ENCODE measurements at regions not wholly inside any gene's neighbourhood (a gene's known extent, or its start where the extent isn't known, plus 50 kb on each side); places are given as distances from the start of the nearest gene placed in this dataset.

DNA sequence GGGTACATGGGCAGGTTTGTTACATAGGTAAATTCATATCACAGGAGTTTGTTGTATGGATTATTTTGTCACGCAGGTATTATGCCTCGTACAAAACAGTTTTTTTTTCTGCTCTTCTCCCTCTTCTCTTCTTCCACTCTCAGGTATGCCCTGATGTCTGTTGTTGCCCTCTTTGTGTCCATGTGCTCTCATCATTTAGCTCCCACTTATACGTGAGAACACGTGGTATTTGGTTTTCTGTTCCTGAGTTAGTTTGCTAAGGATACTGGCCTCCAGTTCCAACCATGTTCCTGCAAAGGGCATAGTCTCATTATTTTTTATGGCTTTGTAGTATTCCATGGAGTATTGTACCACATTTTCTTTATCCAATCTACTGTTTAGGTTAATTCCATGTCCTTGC lies 65.7 kb downstream of the UNC5CL start:
- no peak for DNase-seq

- DNase-seq: no peak
Measured at GRCh38 chr6:40972814-40973213, 66.2 kb downstream of the UNC5CL start.

DNA sequence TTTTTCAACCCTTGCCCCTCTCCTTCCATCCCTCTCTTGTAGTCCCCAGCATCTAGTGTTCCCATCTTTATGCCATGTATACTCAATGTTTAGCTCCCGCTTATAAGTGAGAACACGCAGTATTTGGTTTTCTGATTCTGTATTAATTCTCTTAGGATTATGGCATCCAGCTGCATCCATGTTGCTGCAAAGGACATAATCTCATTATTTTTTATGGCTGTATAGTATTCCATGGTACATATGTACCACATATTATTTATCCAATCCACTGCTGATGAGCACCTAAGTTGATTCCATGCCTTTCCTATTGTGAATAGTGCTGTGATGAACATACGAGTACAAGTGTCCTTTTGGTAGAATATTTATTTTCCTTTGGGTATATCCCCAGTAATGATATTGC lies 66.8 kb downstream of the UNC5CL start:
- DNase-seq: no peak

DNA sequence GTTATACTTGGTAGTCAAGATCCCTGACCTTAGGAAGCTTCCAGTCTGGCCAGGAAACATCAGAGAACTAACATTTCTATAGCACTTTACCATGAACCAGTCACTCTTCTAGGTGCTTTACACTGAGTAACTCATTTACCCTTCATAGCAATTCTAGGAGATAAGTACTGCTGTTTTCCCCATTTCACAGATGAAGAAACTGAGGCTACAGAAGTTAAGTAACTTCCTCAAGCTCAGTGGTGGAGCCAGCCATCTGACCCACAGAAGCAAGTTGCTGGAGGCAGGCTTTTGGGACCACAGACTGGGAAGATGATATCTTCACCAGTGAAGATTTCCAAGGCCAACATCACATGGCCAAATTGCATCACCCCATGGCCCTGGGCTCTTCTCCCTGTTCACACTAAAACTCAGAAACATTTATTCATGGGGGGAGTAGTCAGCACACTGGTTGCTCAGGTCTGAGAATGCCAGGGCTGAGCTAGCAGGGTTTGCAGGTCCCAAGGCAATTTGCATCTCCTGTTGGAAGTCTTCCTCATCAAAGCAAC lies 70.3 kb downstream of the UNC5CL start:
- DNase-seq: no peak

- DNase-seq: no peak
Measured at GRCh38 chr6:40966860-40967259, 72.2 kb downstream of the UNC5CL start.

DNA sequence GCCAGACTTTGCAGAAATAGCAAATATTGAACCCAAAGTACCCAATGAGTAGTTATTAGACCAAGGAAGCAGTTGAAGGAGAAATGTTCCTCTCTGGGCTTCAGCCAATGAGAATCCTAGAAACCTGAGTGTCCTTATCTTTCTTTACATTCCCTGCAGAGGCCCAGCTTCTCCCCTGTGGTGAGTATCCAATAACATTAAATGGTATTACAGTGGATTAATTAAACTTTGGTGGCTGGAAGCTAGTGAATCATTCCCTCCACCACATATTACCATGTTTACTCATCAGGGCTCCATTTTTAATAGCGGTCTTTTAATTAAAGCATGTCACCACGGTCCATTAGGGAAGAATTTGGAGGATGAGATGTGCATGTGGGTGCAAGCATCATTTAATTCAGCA lies 74.0 kb downstream of the UNC5CL start:
- DNase-seq: no peak

DNA sequence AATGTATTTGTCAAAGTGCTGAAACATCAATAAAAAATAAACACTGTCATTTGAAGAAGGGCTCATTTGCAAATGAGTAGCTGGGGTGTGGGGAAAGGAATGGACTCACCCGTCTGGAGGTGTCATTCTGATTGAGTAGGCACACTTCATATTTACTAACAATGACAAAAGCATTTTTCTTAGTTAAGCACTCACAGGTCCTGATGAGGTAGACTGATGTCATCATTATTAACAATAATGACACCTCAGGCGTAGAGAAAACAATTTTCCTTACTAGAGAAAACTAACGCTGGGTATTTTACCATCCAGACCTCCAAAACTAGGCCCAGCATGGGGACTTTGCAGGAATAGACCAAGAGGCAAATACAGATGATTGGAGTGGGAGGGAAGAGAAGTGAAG lies 76.0 kb downstream of the UNC5CL start:
- DNase-seq: no peak

- peak; percentile 58 to 69 (median 68) for DNase-seq
Measured at GRCh38 chr6:40962241-40962640, 76.8 kb downstream of the UNC5CL start.

- DNase-seq: no peak
Measured at GRCh38 chr6:40961831-40962230, 77.2 kb downstream of the UNC5CL start.

DNA sequence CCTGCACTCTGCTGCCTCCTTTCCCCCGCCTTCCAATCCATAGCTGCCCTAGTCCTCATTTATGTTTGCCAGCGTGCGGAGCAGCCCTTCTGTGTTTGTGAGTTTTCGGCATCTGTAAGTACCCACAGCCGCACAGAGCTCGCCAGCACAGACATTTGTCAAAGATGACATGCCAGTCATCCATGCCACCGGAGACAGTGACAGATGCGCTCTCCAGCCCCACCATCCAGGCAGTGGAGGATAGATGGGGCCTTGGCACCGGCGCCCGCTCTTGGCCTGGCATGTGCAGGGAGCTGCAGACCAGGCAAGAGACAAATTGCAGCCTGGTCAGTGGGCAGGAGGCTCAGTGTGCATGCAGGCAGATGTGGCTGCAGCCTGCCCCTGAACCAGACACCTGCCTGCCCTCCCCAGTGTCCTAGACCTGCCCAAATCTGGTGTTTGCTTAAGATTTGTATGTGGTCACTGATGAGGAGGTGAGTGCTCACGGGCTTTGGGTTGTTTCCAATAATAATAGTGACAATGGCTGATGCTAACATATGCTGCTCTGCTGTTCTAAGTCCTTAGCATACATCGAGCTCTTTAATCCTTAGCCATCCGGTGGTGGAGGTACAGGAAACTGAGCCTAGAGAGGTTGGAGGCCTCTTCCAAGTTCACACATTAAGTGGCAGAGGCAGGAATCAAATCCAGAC lies 78.1 kb downstream of the UNC5CL start:
- DNase-seq: no peak

- no peak for DNase-seq
Measured at GRCh38 chr6:40959781-40960327, 79.2 kb downstream of the UNC5CL start.

GRCh38 chr6:40958738-40959137 lies 80.3 kb downstream of the UNC5CL start:
- no peak for DNase-seq

DNA sequence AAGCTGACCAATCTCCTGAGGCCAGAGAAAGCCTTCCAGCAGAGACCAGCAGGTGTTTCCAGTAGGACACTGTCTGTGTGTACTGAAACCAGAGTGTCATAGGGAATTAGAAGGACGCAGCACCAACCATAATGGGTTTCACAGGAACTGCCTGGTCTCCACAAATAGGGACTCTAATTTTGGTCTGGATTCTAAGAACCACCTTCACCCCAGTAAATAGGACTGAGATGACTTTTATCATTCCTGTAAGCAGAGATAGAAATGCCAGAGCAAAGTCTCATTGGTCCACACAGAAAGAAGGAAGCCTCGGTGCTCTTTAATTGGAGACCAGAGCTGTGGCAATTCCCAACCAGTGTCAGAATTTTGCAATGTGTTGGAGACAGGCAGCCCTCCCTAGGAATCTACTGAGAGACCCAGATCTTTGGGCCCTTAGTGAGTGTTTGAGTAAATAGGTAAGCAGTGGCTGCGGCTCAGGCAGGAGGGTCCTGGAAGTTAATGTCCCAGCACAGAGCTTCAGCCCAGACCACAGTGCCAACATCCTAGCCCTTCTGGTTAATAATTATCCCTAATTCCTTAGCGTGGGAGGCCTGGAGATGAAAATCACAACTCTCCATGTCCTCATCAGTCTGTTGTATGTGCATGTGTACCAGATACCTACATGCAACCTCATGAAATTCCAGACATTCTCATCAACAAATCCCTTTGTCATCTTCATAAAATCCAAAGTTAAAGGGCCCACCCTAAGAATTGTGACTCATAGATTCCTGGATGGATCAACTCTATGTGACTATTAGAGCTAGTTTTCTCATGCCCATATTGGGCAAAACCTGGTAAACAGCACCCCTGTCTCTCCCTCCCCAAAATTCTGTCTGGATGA lies 81.2 kb downstream of the UNC5CL start:
- no peak for DNase-seq

DNA sequence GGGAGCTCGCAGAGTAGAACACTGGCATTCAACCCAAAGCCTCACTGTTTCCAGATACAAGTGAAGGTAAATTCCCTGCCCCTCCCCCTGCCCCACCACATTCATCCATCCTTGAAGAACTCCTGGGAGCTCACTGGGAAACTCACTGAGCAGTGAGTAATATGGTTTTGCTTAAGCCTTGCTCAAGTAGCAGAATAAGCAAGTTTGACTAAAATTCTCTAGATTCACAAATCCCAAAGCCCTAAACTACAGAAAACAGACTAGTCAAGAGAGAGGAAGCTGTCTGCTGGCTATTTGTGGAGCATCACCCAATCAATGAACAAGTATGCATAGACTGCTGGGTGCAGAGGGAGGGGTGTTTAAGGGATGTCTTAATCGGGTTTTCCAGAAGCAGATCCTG lies 82.1 kb downstream of the UNC5CL start:
- DNase-seq: no peak

DNA sequence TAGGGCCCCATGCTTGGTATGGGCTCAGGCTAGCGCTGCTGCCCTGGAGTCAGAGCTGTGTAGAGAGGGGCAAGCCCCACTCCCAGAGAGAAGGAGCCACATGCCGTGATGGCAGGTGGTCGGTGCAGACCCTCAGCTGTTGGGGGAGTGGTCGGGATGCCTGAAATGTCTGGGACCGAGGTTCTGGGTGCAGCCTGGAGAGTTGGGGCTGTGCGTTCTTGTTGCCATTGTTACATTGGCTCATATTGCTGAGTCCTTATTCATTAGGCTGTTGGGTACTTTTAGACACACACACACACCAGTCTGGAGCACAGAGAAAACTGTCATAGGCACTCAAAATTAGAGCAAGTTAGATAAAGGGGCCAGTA lies 83.9 kb downstream of the UNC5CL start:
- DNase-seq: no peak

DNA sequence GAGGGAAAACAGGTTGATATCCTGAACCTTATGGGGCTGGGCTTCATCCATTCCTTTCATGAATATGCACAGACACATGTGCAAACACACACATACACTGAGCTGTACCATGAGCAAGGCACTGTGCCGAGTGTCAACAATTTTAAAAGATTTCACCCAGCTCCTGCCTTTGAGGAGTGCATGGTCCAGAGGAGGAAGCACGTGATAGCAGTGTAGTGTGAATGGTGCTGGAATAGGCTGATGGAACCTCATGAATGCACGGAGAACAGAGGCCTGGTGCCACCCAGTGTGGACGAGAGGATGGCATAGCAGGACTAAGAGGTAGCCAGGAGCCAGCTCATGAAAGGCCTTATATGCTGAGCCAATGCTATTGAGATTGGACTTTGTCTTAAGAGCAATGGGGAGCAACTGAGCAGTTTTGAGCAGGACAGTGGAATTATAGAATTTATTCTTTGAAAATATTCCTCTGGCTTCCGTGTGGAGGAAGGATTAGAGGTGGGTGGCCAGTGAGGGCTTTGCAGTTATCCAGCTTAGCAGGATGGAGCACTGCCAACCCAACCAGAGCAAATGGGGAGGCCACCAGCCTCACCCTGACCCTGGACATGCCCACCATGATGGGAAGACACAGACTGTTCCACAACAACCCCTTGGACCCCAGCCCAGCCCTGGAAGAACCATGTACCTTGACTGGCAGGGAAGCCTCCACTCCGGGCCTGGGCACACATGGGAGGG lies 84.4 kb downstream of the UNC5CL start:
- DNase-seq: no peak

- DNase-seq: no peak
Measured at GRCh38 chr6:40953486-40953885, 85.5 kb downstream of the UNC5CL start.

GRCh38 chr6:40950986-40951698 lies 87.9 kb downstream of the UNC5CL start:
- DNase-seq: no peak

DNA sequence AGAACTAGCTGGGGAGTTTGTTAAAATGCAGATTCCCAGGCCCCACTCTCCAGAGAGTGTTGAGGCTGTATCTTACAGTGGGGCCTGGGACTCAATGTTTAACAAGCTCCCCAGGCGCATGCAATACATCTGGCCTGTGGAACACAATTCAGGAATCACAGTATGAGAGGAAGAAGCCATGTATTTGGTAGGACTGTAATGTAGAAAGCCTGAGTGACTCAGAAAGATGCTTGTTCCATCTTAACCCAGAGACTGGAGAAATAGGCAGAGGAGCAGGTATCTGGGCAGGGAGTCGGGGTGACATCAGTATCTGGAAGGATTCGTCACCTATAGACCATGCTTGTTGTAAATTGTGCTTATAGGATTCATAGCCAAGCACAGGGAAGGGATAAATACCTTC lies 90.5 kb downstream of the UNC5CL start:
- DNase-seq: no peak

DNA sequence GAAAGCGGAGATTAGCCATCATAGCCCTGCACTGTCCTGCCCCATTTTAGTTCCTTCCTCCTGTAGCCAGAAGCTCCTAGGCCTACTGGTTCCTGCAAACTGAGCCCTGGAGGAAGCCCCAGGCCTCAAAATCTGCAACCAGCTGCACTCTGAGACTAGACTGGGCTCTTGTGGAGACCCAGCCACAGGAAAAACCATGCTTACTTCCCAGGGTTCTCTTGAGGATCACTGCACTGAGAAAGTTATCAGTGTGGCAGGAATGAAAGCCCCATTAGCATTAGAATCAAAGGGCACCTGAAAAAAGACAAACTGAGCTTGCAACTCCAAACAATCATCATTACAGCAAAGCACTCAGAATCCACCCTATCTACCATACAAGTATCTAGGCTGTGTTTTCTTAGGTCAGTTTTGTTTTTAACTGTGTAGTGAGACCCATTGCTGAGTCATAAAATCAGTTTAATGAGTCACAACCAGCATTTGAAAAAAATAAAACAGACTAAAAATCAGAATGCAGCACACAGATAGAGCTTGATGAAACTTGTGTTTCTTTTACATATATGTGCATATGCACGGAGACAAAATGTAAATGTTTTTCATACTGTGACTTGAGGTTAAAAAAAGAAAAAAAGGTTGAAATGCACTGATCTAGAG lies 91.0 kb downstream of the UNC5CL start:
- DNase-seq: peak in 2 of 3 donors; percentile 19 to 21

GRCh38 chr6:40946738-40947301 lies 92.2 kb downstream of the UNC5CL start:
- no peak for DNase-seq

- no peak for DNase-seq
Measured at GRCh38 chr6:40937491-40937890, 101.5 kb downstream of the UNC5CL start.
